Eye (tissue), 1 donor: ENCODE measurements at regions not wholly inside any gene's neighbourhood (a gene's known extent, or its start where the extent isn't known, plus 50 kb on each side); places are given as distances from the start of the nearest gene placed in this dataset.

Experiments used
- DNase-seq: peaks from one replicate; pipeline ENCODE4 v3.0.0-alpha.2; 2015

DNA sequence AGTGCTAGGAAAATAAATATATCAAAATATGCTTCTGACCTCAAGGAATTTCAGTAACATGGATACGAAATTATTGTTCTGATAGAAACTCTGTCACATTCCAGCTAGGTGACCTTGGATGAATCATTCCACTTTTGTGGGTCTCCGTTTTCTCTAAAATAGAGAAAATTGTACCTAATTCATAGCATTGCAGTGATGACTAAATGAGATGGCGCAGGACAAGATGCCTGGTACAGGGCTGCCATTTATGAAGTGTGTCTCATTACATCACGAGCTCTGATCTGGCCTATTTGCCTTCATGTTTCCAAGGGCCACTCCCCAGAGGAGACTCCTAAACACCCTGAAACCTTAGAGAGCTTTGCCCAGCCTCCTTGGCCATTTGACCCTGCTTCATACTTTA is 480.0 kb upstream of the USP24 start:
- no peak for DNase-seq

DNA sequence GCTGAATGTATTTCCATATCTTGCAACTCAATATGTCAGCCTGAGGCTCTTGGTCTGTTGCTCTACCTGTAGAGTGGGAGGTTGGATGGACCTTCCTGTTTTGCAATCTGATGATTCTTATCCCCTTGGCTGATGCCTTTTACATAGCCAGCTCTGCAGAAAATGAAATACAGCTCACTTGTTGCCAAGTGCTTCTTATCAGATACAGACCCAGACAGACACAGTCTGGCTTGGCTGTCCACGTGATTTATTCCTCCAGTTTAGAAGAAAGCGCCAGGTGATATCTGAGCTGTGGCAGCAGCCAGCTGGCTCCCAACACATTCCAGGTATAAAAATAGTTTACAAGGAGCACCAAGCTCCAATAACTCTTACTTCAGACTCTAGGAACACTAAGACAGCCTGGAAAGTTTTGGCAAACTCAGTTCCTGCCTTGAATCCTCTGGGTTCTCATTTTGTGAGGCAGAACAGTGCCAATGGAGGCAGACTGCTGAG is 479.2 kb upstream of the USP24 start:
- no peak for DNase-seq

DNA sequence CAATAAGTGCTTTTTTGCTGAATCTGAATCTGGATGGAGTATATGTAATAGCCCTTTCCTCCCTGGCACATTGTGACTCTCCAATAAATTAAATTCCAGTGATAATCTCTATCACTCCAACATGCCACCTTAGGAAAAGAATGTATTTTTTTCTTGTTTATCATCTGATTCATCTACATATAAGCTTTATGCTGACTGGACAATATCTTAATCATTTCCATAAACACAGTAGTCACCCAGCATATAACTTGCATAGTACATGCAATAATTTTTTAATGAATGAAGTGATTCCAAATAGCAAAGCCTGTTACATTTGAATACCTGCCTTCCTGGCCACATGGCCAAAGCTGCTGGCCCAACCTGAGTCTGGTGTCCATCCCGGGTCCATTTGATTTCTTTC is 477.6 kb upstream of the USP24 start:
- DNase-seq: no peak

DNA sequence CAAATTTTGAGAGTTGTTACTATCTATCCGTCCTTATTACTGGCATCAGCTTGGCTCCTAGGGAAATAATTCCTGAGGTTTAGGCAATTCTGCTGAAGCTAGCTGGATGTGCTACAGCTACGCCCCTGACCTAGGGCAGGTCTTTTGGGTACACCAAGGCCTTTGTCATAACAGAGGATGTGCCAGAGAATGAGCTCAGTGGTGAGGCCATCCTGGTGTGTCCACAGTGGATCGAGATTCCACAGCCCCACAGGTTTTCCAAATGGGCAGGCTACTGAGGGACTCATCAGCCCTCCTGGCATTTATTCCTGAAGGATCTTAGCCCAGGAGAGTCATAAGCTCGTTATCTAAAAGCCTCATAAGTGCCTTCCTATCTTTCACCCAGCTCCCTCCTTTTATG is 475.2 kb upstream of the USP24 start:
- DNase-seq: no peak

DNA sequence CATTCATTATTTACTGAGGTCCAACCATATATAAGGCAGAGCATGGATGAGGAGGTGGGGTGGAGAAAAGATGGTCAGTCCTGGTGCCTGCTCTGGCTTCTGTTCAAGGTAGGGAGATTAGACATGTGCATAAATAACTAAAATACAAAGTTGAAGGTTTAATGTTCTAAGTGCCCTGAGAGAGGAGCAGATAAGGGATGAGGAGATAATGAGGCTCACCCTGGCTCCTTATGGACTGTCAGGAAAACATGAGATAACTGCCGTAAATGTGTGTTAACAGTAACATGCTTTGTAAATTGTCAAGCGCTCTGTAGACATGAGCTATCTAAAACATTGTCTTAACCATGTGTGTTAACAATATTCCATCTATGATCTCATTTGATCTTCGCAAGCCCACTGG is 474.6 kb upstream of the USP24 start:
- no peak for DNase-seq

DNA sequence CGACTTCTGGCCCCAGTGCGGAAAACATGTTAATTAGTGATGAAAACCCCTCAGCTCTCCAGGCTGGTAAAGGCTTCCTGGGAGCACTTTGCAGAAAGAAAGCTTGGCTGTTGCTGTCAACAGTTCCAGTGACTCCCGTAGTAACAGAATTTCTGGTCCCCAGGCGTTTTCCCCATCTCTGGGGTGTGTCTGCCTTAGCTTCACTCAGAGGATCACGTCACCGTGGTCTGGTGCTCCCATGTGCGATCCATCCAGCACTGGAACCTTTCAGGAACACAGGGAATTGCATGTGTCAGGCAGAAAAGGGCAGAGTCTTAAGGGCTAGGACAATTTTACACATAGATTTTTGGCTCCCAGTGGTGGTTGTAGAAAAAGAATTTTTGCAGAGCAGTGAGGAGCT is 470.4 kb upstream of the USP24 start:
- DNase-seq: no peak

DNA sequence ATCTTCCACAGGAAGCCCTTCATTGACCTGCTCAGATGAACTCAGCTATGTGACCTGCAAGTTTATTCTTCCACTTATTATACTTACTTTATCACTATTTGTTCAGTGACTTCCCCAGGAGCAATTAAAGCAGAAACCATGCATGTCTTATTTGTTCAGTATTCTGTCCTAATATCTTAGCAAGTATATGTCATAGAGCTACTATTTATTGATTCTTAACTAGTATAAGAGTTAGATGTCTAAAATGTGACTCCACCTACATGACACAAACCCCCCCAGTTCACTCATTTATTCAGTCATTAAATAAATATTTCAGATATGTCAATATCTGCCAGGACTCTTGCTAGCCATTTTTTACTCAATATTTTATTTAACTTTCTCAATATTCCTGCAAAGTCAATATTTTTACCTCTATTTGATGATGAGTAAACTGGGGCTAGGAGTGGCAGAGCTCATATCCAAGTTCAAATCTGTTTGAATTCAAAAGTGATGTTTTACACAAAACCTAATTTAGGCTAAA is 469.0 kb upstream of the USP24 start:
- DNase-seq: no peak

DNA sequence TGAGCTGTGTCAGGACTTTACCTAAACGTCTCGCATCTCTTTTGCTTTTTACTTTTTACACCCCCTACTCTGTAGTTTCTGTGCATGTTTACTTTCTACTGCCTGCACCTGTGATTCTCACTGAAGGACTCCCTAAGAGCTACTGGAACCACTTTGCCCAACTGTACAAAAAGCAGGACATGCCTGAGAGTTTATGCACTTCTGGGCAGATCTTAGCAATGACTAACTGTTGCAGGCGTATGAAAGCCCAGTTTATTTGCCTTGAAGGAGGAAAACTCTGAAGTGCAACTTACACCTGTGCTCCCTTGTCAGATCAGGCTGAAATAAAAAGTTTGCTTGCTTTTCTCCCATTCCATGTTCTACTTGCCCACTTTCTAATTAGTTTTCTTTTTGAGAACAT is 467.0 kb upstream of the USP24 start:
- DNase-seq: no peak

DNA sequence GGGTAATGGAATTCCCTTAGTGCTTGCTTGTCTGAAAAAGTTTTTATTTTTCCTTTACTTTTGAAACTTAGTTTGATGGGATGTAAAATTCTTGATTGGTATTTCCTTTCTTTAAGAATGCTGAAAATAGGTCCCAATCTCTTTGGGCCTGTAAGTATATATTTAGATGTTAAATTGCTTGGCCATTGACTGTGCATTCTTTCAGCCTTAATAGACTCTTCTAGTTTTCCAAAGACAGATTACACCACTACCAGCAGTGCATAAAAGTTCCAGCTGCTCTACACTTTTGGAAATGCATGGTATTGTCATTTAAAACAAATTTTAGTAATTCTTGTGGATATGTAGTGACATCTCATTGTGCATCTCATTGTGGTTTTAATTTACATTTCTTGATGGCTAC is 464.8 kb upstream of the USP24 start:
- no peak for DNase-seq

DNA sequence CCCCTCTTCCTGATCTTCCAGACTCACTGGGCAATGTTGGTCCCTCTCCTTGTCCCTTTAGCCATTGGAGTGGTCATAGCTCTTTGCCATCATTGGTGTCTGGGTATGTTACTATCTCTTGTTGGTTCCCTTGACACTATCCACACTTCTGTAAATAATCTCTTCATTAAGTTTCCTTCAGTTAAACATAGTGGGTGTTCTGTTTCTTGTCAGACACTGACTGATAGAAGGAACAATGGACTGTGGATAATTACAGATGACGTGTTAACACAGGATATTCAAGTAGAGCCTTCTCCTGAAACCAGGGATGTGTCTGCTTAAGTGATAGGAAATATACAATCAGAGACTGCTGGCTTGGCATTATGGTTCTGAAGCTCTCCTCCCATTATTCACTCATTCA is 458.3 kb upstream of the USP24 start:
- no peak for DNase-seq

DNA sequence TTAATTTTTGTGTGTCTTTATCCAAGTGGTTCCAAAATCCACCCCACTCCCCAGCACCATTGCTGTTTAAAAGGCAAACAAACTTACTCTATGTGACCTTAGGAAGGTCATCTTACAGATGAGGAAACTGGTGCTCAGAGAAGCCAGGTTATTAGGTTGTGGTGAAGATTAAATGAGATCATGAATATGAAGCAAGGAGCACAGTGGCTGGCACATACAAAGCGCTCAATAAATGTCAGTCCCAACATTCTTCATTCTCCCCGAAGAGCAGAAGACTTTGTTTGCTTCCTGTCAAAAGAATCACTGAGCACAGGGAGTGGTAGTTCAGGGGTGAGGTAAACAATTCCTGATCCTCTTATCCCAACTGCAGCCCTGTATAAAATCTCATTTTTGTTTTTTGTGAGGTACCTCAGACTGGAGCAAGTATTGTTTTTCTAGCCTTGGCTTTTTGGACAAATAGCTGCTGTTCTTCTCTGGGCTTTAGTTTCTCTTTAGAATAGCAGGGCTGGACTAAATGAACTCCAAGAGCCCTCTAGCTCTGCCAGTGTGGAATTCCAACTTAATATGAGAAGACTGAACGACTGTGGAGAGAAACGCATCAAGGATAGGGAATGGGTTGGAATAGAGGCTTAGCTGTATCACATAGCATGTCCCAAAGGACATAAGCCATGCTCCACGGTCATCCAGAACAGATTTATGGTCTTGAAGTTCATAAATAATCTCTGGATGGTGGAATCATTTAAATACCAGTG is 455.3 kb upstream of the USP24 start:
- DNase-seq: no peak

DNA sequence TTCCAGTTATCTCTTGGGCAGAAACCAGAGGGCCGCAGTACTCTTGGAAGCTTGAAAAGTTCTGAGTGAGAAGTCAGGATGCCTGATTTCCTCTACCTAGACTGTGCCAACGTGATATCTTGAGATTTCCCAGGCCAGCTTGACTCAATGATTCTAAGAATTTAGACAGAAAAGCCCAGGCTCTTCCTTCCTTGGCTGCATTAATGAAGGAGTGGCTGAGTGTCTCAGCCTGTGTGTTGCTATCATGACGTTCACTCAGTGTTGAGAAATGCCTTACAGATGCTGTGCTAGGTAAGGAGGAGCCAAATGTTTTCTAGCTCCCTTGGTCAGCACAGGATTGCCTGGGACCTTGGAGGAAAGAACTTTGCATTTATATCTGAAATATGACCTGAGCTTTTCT is 454.1 kb upstream of the USP24 start:
- no peak for DNase-seq

DNA sequence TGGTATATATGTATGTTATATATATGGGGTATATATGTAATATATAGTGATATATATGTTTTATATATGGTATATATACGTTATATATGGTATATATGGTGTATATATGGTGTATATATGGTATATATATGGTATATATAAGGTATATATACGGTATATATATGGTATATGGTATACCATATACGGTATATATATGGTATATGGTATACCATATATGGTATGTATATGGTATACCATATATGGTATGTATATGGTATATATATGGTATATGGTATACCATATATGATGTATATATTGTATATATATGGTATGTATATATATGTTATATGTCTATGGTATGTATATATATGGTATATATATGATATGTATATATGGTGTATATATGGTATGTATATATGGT is 447.7 kb upstream of the USP24 start:
- no peak for DNase-seq

DNA sequence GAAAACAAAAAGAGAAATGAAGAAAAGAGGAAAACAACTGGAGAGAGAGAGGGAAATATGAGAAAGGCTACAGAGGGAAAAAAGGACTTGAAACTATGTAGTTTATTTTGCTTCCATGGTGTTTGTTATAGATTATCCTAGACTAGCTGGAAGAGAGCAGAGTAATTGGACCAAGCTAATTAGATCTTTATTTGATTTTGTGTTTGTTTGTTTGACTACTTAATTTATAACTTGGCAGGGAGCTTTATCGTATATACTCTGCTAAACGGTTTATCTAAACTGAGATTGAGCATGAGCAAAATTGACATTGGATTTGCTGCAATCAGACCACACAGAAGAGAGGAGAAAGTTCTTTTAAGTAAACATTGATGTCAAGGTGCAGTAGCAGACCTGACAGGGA is 443.8 kb upstream of the USP24 start:
- no peak for DNase-seq

DNA sequence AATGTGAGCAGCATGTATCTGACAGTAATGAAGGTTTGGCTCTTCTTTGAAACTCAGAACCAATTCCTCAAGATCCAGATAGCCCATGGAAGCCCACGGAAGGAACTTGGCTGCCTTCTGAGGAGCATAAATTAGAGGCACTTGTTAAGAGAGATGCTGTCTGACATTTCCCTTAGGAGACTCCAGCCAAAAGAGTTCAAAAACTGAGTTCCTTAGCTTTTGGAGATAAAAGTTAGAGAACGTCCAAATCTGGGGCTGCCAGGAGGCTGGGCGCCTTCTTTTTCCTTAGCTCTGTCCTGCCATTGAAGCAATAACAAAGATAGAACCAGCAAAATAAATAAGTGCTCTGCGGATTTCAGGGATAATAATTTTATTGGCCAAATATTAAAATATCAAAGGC is 439.6 kb upstream of the USP24 start:
- no peak for DNase-seq

DNA sequence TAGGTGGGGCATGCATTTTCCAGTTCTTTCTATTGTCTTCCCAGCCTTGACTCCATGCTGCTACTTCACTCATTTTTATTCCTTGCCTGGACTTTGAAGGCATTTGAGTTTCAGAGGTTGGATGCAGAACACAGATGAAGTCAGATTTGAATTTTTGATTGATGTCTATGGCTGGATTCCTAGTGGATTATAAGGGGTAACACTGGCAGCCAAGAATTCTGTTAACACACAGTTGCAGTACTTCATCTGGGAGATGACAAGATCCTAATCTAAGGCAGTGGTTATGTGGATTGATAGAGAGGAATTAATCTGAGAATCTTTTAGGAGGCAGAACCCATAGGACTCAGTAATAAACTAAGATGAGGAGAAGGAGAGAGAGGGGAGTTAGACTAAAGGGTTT is 439.0 kb upstream of the USP24 start:
- DNase-seq: no peak

DNA sequence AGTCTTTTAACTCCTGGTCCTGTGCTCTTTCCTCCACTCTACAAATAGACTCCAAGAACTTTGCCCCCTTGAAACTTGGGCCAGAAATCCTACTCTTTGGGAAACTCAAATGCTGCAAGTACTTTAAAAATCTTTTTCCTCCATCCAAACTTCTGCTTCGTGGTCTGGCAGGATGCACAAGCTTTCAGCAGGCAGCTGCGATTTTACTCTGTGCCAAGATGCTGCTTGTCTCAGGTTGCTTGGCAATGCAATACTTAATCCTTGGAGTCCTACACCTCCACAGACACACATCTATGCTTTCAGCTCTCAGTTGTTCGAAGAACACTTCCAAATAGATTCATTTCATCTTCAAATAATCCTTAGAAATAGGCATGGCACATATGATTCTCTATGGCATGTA is 435.3 kb upstream of the USP24 start:
- no peak for DNase-seq

DNA sequence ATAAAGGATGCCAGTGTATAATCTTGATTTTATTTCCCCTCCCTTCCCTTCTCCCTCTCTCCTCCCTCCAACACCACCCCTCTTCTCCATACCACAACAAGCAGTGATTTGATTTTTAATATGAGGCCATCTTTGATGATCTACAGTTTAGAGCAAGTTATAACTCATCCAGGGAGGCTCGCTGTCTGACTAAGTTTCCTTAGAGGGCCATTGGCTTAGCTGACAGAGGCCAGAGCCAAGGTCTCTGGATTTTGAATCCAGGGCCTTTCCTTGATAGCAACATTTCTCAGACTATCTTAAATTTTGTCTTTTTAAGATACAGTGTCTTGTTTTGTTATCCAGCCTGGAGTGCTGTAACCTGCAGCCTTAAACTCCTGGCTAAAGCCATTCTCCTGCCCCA is 431.0 kb upstream of the USP24 start:
- no peak for DNase-seq

DNA sequence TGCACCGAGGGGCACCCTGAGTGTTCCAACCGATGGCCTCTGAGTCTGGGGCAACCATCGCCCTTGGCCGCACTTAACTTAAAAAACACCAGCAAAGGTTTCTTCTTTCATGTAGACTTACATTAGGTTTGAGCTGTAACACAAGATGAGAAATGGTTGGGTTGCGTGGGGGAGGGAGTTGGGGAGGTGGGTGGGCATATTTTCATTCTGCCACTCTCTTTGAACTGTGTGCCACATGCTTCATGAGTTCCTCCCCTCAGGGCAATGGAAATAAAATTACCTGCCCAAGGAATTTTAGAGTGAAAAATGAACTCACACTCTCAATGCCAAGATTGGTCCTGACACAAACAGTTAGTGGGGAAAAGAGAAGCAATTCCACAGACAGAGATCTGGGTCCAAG is 430.1 kb upstream of the USP24 start:
- no peak for DNase-seq

DNA sequence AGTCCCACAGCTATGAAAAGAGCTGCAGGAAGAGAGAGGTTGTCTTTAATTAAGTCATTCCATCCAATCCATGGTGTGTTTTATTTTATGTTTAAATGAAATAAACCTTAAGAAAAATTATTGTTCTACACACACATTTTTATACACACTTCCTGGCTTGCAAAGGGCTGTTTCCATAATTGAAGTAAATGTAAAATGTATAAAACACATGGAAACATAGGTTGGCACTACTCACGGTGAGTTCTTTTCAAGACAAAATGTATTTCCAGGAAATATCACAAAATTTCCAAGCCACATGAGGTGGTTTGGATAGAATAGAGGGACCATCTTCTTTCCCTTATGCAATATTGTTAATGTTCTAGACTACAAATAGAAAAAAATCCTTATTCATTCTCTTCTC is 426.8 kb upstream of the USP24 start:
- no peak for DNase-seq

DNA sequence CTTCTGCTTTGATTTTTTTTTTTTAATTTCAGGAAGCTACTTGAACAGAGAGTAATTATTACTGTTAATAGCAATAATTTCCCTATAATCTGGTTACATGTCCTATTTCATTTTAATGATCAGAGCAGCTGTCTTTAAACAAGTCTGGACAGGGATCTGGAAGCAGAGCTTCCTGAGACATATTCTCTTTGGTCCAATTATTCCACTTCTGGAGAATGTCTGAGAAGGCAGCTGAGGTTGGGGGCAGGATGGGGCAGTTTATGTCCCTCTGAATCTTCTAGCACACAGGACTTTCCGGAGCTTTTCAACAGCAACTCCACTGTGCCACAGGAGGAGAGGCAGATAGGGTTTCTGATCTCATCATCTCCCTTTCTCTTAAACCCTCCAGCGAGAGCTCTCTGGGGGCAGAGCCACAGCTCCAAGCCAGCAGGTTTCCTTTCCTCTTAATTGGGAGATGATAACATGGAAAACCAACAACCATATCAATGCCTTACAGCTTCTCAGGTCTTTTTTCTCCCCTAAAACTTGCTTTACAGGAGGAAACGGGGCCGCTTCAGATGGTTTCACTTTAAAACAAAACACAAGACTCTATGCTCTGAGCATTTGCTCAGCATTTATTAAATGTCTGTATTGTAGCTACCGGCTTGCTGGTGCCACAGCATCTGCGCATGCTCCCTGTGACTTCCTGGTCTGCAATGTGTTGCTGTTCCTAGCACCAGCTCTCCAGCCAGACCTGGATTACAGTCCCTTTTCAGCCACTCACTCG is 425.7 kb upstream of the USP24 start:
- peak; percentile 44 for DNase-seq

DNA sequence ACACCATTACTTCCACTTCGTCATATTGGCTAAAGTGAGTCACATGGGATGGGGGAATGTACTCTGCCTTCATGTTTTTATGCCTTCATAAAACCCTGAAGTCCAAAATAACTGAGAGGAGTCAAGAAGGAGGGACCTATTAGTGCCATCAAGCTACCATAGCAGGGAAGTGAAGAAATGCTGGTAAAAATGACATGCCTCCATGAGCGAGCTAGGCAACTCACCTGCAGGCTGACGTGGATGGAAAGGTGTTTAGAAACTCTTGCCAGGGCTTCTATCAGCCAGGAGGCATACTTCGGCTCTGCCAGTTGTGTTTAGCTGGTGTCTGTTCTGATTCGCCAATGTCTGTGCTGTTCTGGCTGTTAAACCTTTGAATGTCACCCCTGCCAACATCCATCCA is 424.4 kb upstream of the USP24 start:
- no peak for DNase-seq

DNA sequence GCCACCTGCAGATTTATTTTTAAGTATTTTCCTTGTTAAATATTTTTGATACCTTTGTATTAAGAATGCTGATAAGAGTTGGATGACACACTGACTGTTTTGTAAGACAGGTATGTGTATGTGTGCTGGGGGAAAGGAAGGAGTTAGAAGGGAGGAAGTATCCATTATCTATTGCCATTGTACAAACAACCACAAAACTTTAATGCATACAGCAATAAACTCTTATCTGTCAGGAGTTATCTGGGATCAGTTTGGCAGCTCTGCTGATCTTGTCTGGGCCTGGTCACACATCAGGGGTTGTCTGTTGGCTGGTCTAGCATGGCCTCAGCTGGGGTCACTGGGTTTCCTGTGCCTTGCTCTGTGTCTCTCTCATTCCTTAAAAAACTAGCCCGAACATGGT is 423.9 kb upstream of the USP24 start:
- no peak for DNase-seq

DNA sequence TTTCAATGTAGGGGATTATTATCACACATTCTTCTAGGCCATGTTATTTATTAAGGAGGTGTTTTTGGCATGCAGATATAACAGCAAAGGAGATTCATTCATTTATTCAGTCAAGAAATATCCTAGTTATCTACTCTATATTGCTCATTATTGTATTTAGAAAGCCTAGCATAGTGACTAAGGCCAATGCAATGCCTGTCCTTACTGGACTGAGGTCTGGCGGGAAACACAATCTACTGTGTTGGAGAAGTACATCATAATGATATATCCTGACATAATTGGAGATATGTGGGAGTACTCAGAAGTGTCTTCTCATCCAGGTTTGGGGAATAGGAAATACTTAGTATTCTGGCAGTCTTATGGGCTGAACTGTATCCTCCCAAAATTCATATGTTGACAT is 421.5 kb upstream of the USP24 start:
- DNase-seq: no peak
